NCI-H2081 treated with DMSO at 0.1 percent for 48 hours (cell line): ENCODE measurements at regions not wholly inside any gene's neighbourhood (a gene's known extent, or its start where the extent isn't known, plus 50 kb on each side); places are given as distances from the start of the nearest gene placed in this dataset.
"Not testable (repeated sequence)": the region's sequence is repeated elsewhere in the genome, so short reads cannot be mapped to it uniquely, and the experiment has no call there.

Source experiments
- DNase-seq: peaks from one replicate; lab custom pipeline; 2025; lab: John Stamatoyannopoulos, UW

- DNase-seq: not testable (repeated sequence)
These were observed 242.5 kb downstream of the CYLC2 start for GRCh38 chr9:103237571-103238109.

- DNase-seq: no peak
These were observed 246.9 kb downstream of the CYLC2 start for GRCh38 chr9:103242025-103242424.

GRCh38 chr9:103242486-103242885 is 247.4 kb downstream of the CYLC2 start:
- no peak for DNase-seq

- DNase-seq: no peak
These were observed 248.4 kb downstream of the CYLC2 start for GRCh38 chr9:103243553-103243952.

GRCh38 chr9:103245369-103245768 is 250.2 kb downstream of the CYLC2 start:
- DNase-seq: no peak

- DNase-seq: peak; percentile 5
These were observed 266.8 kb downstream of the CYLC2 start for GRCh38 chr9:103261951-103262350.

- no peak for DNase-seq
These were observed 270.9 kb downstream of the CYLC2 start for GRCh38 chr9:103266064-103266463.

GRCh38 chr9:103277240-103277639 is 282.1 kb downstream of the CYLC2 start:
- no peak for DNase-seq

GRCh38 chr9:103281126-103281525 is 286.0 kb downstream of the CYLC2 start:
- no peak for DNase-seq

GRCh38 chr9:103287361-103287760 is 292.2 kb downstream of the CYLC2 start:
- DNase-seq: no peak

- no peak for DNase-seq
These were observed 301.1 kb downstream of the CYLC2 start for GRCh38 chr9:103296189-103296588.

GRCh38 chr9:103301051-103301450 is 305.9 kb downstream of the CYLC2 start:
- no peak for DNase-seq

GRCh38 chr9:103304797-103305196 is 309.7 kb downstream of the CYLC2 start:
- DNase-seq: no peak

GRCh38 chr9:103319979-103320378 is 324.8 kb downstream of the CYLC2 start:
- no peak for DNase-seq

GRCh38 chr9:103323699-103324098 is 328.6 kb downstream of the CYLC2 start:
- DNase-seq: no peak

GRCh38 chr9:103335461-103335860 is 340.3 kb downstream of the CYLC2 start:
- DNase-seq: no peak

GRCh38 chr9:103355000-103355399 is 359.9 kb downstream of the CYLC2 start:
- DNase-seq: no peak

GRCh38 chr9:103357980-103358379 is 362.8 kb downstream of the CYLC2 start:
- DNase-seq: not testable (repeated sequence)

- DNase-seq: no peak
These were observed 366.8 kb downstream of the CYLC2 start for GRCh38 chr9:103361906-103362305.

- DNase-seq: no peak
These were observed 367.9 kb downstream of the CYLC2 start for GRCh38 chr9:103362986-103363385.

GRCh38 chr9:103364753-103365152 is 369.6 kb downstream of the CYLC2 start:
- DNase-seq: no peak

GRCh38 chr9:103371152-103371551 is 376.0 kb downstream of the CYLC2 start:
- no peak for DNase-seq

- DNase-seq: no peak
These were observed 377.7 kb downstream of the CYLC2 start for GRCh38 chr9:103372828-103373227.

- no peak for DNase-seq
These were observed 382.5 kb downstream of the CYLC2 start for GRCh38 chr9:103377667-103378066.
